ENCODE measurements at regions not wholly inside any gene's neighbourhood (a gene's known extent, or its start where the extent isn't known, plus 50 kb on each side); places are given as distances from the start of the nearest gene placed in this dataset.
A peak's percentile ranks its signal among the peaks of the same experiment; 100 is the strongest.

DNA sequence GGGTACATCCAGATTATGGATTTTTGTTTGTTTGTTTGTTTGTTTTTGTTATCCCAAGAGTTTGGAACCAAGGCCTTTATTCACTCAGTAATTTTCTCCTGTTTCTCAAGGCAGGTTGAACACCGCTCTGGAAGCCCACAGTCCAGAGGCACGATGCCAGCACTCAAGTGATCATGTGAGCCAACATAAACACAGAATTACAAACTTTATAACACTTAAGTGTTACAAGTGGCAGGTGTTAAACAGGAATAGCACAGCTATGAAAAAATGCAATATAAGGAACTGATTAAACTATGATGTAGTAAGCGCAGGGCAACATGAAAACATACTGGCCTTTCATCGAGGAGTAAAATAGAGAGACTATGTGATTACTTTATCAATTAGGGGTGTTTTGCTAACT, 1885.8 kb upstream of the SEL1L start:
- Histone ChIP-seq H3K9me3 (no peaks in the 10 kb centered on the region), H3K4me3 (no peak overlapping the region), H3K4me1 (peaks cover 4% of the 10 kb centered on the region), H3K27me3 (ENCODE audit: low read depth) (no peaks in the 10 kb centered on the region), H3K36me3 (no peaks in the 10 kb centered on the region), H3K27ac (no peak overlapping the region)
- ATAC-seq (peak; percentile 85 to 88), DNase-seq (peak; percentile 83)
- TF ChIP-seq CTCF (IDR thresholded peaks at IDR 0.05), result no peak
- intact Hi-C loops (cut with DNase I), result no loop called here

DNA sequence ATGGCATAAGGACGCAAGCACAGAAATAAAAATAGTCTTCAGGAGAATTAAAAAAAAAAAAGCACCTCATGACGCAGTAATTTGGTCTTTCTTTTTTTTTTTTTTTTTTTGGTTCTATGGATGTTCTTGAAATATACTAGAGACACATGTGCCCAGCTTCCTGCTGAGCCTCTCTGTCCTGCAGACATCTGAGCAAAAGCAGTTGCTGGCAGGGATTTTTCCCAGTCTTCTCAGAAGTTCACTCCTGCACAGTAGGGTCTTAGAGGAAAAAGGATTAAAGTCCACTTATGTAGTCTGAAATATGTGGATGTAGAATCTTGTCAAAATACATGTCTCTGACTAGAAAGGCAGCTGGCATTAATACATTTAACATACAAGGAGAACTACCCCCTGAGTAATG, 1888.1 kb upstream of the SEL1L start:
- intact Hi-C loops (cut with DNase I), result no loop called here
- TF ChIP-seq CTCF (IDR thresholded peaks at IDR 0.05), result no peak
- H3K4me1 ChIP-seq, result peaks cover 4% of the 10 kb centered on the region
- H3K27ac ChIP-seq, result no peak overlapping the region
- H3K4me3 ChIP-seq, result no peak overlapping the region
- no peak for DNase-seq
- H3K27me3 ChIP-seq (ENCODE audit: low read depth), result no peaks in the 10 kb centered on the region
- ATAC-seq, result no peak
- H3K36me3 ChIP-seq, result no peaks in the 10 kb centered on the region
- H3K9me3 ChIP-seq, result no peaks in the 10 kb centered on the region

DNA sequence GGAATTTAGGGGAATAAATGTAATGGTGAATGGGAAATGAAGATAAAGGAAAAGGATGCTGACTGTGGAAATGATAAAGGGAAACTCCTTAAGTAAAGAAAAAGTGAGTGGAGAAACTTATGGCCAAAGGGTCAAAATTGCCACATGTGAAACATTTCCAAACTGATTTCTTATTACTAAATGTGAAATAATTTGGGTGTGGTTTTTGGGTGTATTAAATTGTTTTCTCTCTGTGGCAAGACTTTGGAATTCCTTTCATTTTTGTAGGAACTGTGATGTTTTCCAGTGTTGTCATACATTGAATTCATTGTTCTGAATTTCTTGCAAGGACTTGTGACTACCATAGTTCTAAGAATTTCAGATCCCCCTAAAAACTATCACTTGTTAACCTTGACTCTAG, 1891.5 kb upstream of the SEL1L start:
- Histone ChIP-seq H3K9me3 (no peaks in the 10 kb centered on the region), H3K4me3 (no peak overlapping the region), H3K4me1 (no peaks in the 10 kb centered on the region), H3K27me3 (ENCODE audit: low read depth) (no peaks in the 10 kb centered on the region), H3K36me3 (no peaks in the 10 kb centered on the region), H3K27ac (no peak overlapping the region)
- DNase-seq, result no peak
- ATAC-seq, result no peak
- no peak for TF ChIP-seq CTCF (IDR thresholded peaks at IDR 0.05)
- intact Hi-C loops (cut with DNase I), result no loop called here

GRCh38 chr14:83425706-83426105, 1892.1 kb upstream of the SEL1L start:
- H3K27ac ChIP-seq, result no peak overlapping the region
- intact Hi-C loops (cut with DNase I), result no loop called here
- H3K4me3 ChIP-seq, result no peak overlapping the region
- no peak for TF ChIP-seq CTCF (IDR thresholded peaks at IDR 0.05)
- DNase-seq, result no peak
- H3K4me1 ChIP-seq, result no peaks in the 10 kb centered on the region
- H3K9me3 ChIP-seq, result no peaks in the 10 kb centered on the region
- ATAC-seq, result no peak
- H3K27me3 ChIP-seq (ENCODE audit: low read depth), result no peaks in the 10 kb centered on the region
- H3K36me3 ChIP-seq, result no peaks in the 10 kb centered on the region

DNA sequence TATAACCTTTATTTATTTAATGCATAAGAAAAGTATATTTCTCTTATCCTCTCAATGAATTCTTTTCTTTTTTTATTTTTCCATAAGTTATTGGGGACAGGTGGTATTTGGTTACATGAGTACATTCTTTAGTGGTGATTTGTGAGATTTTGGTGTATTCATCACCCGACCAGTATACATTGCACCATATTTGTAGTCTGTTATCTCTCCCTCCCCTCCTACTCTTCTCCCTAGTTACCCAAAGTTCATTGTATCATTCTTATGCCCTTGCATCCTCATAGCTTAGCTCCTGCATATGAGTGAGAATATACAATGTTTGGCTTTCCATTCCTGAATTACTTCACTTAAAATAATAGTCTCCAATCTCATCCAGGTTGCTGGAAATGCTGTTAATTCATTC, 1900.0 kb upstream of the SEL1L start:
- Histone ChIP-seq H3K27me3 (ENCODE audit: low read depth) (no peaks in the 10 kb centered on the region), H3K4me1 (no peaks in the 10 kb centered on the region), H3K9me3 (no peaks in the 10 kb centered on the region), H3K36me3 (no peaks in the 10 kb centered on the region), H3K27ac (no peak overlapping the region), H3K4me3 (no peak overlapping the region)
- ATAC-seq, result no peak
- no peak for DNase-seq
- intact Hi-C loops (cut with DNase I), result no loop called here
- TF ChIP-seq CTCF (IDR thresholded peaks at IDR 0.05), result no peak

GRCh38 chr14:83441801-83442200, 1908.1 kb upstream of the SEL1L start:
- Histone ChIP-seq H3K36me3 (no peaks in the 10 kb centered on the region), H3K9me3 (no peaks in the 10 kb centered on the region), H3K4me3 (no peak overlapping the region), H3K27me3 (ENCODE audit: low read depth) (no peaks in the 10 kb centered on the region), H3K4me1 (no peaks in the 10 kb centered on the region), H3K27ac (no peak overlapping the region)
- no peak for ATAC-seq
- intact Hi-C loops (cut with DNase I), result no loop called here
- no peak for TF ChIP-seq CTCF (IDR thresholded peaks at IDR 0.05)
- DNase-seq, result no peak
